SK-N-SH treated with all-trans-retinoic acid at 6 μM for 48 hours (cell line): ENCODE measurements at regions not wholly inside any gene's neighbourhood (a gene's known extent, or its start where the extent isn't known, plus 50 kb on each side); places are given as distances from the start of the nearest gene placed in this dataset.

Source experiments
- ATAC-seq: fragments of 200-7000 bp; cut with Tn5 transposase; 3 replicates; pipeline ENCODE4 v1.9.1; 2020; ENCODE audit warnings: mild to moderate bottlenecking, moderate library complexity
- ARNTL ChIP-seq: fragments of 450-650 bp; formaldehyde crosslinking; IDR thresholded peaks from 2 replicates; pipeline ENCODE4 v1.5.0; 2020; ENCODE audit warnings: low read depth, mild to moderate bottlenecking, moderate library complexity, borderline replicate concordance
- CSDC2 ChIP-seq: fragments of 250-450 bp; sonication (Bioruptor Pico); IDR thresholded peaks from 2 replicates; pipeline ENCODE4 v1.5.0; 2020; ENCODE audit warnings: mild to moderate bottlenecking, moderate library complexity
- ESRRG ChIP-seq: fragments of 250-450 bp; sonication (Bioruptor Pico); IDR thresholded peaks from 2 replicates; pipeline ENCODE4 v1.6.1; 2021; ENCODE audit warnings: mild to moderate bottlenecking
- GLIS3 ChIP-seq: fragments of 250-450 bp; sonication (Bioruptor Pico); IDR thresholded peaks from 2 replicates; pipeline ENCODE4 v1.5.0; 2020; ENCODE audit warnings: mild to moderate bottlenecking, moderate library complexity
- ISL1 ChIP-seq: fragments of 250-450 bp; sonication (Bioruptor Pico); IDR thresholded peaks from 2 replicates; pipeline ENCODE4 v2.1.2; 2022; ENCODE audit warnings: mild to moderate bottlenecking, moderate library complexity
- OSR1 ChIP-seq: fragments of 250-450 bp; sonication (Bioruptor Pico); IDR thresholded peaks from 2 replicates; pipeline ENCODE4 v1.8.0; 2022; ENCODE audit warnings: moderate library complexity, mild to moderate bottlenecking, inconsistent platforms
- PPARA ChIP-seq: fragments of 250-450 bp; sonication (Bioruptor Pico); IDR thresholded peaks from 2 replicates; pipeline ENCODE4 v1.5.0; 2020; ENCODE audit warnings: mild to moderate bottlenecking, borderline replicate concordance
- RARB ChIP-seq: fragments of 250-450 bp; sonication (Bioruptor Pico); IDR thresholded peaks from 2 replicates; pipeline ENCODE4 v1.8.0; 2021; ENCODE audit warnings: mild to moderate bottlenecking, moderate library complexity
- SNAI2 ChIP-seq: fragments of 250-450 bp; sonication (Bioruptor Pico); IDR thresholded peaks from 2 replicates; pipeline ENCODE4 v1.5.0; 2020; ENCODE audit warnings: mild to moderate bottlenecking, moderate library complexity
- TCF4 ChIP-seq: fragments of 250-450 bp; sonication (Bioruptor Pico); IDR thresholded peaks from 2 replicates; pipeline ENCODE4 v1.8.0; 2021; ENCODE audit warnings: mild to moderate bottlenecking, moderate library complexity, borderline replicate concordance
- TOX ChIP-seq: fragments of 250-450 bp; sonication (Bioruptor Pico); IDR thresholded peaks from 2 replicates; pipeline ENCODE4 v1.8.0; 2021; ENCODE audit warnings: mild to moderate bottlenecking, moderate library complexity, borderline replicate concordance
- ZC3H10 ChIP-seq: fragments of 250-450 bp; sonication (Bioruptor Pico); IDR thresholded peaks from 2 replicates; pipeline ENCODE4 v1.5.1; 2021; ENCODE audit warnings: mild to moderate bottlenecking, moderate library complexity
- ZFP30 ChIP-seq: fragments of 450-650 bp; formaldehyde crosslinking; IDR thresholded peaks from 2 replicates; pipeline ENCODE4 v1.5.0; 2022; ENCODE audit warnings: mild to moderate bottlenecking, moderate library complexity
- ZNF565 ChIP-seq: fragments of 450-650 bp; formaldehyde crosslinking; conservative IDR thresholded peaks from 2 replicates; pipeline ENCODE4 v1.5.0; 2020; ENCODE audit warnings: low read depth, mild to moderate bottlenecking, moderate library complexity
- ZNF70 ChIP-seq: fragments of 450-650 bp; formaldehyde crosslinking; IDR thresholded peaks from 2 replicates; pipeline ENCODE4 v1.5.0; 2020; ENCODE audit warnings: mild to moderate bottlenecking, moderate library complexity
- ZNF8 ChIP-seq: fragments of 450-650 bp; formaldehyde crosslinking; IDR thresholded peaks from 2 replicates; pipeline ENCODE4 v1.5.0; 2020; ENCODE audit warnings: mild to moderate bottlenecking, moderate library complexity
- TF ChIP-seq, protein P1 (sequence below): fragments of 250-450 bp; sonication (Bioruptor Pico); IDR thresholded peaks from 2 replicates; pipeline ENCODE4 v1.8.0; 2020; ENCODE audit warnings: mild to moderate bottlenecking, moderate library complexity, borderline replicate concordance
- TF ChIP-seq, protein P2 (sequence below): fragments of 250-450 bp; sonication (Bioruptor Pico); IDR thresholded peaks from 2 replicates; pipeline ENCODE4 v1.8.0; 2021; ENCODE audit warnings: low read depth, mild to moderate bottlenecking, moderate library complexity, borderline replicate concordance
- TF ChIP-seq, protein P3 (sequence below): fragments of 250-450 bp; sonication (Bioruptor Pico); IDR thresholded peaks from 2 replicates; pipeline ENCODE4 v1.5.1; 2021; ENCODE audit warnings: mild to moderate bottlenecking, moderate library complexity
- TF ChIP-seq, protein P4 (sequence below): fragments of 250-450 bp; sonication (Bioruptor Pico); IDR thresholded peaks from 2 replicates; pipeline ENCODE4 v1.5.0; 2020; ENCODE audit warnings: mild to moderate bottlenecking, moderate library complexity
- TF ChIP-seq, protein P5 (sequence below): fragments of 250-450 bp; sonication (Bioruptor Pico); IDR thresholded peaks from 2 replicates; pipeline ENCODE4 v1.5.1; 2020; ENCODE audit warnings: low read depth, mild to moderate bottlenecking, moderate library complexity

DNA sequence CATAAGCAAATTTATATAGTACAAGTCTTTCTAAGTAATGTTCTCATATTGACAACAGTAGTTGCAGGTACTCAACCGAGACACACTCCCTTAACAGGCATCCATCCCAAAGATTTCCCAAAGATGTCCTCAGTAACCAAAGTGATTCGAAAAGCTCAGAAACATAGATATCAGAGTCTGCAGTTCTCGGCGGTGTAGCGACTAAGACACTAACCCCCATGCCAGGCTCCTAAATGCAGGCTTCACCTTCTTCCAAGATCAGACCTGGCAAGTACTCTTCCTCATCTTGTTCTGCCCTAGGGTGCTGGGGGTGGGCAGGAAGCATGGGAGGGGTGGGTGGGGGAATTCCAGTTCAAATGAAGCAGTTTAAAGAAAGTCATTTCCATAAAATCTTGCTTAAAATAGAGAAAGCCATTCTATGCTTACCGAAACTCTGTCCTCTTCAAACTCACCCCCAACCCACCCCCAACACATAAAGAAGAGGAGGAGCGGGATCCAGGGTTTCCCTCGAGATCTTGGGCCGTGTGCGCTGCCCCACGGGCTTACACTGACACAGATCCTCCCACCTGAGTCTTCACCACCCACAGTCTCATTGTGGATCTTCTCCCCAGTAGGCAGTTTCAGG, 59.0 kb upstream of the BCL6 start:
- TF ChIP-seq OSR1 (CRISPR knock-in tag), result no peak
- no peak for TF ChIP-seq ISL1
- no peak for TF ChIP-seq GLIS3
- TF ChIP-seq, protein P1, sequence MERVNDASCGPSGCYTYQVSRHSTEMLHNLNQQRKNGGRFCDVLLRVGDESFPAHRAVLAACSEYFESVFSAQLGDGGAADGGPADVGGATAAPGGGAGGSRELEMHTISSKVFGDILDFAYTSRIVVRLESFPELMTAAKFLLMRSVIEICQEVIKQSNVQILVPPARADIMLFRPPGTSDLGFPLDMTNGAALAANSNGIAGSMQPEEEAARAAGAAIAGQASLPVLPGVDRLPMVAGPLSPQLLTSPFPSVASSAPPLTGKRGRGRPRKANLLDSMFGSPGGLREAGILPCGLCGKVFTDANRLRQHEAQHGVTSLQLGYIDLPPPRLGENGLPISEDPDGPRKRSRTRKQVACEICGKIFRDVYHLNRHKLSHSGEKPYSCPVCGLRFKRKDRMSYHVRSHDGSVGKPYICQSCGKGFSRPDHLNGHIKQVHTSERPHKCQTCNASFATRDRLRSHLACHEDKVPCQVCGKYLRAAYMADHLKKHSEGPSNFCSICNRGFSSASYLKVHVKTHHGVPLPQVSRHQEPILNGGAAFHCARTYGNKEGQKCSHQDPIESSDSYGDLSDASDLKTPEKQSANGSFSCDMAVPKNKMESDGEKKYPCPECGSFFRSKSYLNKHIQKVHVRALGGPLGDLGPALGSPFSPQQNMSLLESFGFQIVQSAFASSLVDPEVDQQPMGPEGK (CRISPR knock-in tag), result no peak
- no peak for TF ChIP-seq ESRRG (CRISPR knock-in tag)
- no peak for TF ChIP-seq RARB (CRISPR knock-in tag)
- no peak for TF ChIP-seq ZNF8 (CRISPR knock-in tag)
- TF ChIP-seq, protein P2, sequence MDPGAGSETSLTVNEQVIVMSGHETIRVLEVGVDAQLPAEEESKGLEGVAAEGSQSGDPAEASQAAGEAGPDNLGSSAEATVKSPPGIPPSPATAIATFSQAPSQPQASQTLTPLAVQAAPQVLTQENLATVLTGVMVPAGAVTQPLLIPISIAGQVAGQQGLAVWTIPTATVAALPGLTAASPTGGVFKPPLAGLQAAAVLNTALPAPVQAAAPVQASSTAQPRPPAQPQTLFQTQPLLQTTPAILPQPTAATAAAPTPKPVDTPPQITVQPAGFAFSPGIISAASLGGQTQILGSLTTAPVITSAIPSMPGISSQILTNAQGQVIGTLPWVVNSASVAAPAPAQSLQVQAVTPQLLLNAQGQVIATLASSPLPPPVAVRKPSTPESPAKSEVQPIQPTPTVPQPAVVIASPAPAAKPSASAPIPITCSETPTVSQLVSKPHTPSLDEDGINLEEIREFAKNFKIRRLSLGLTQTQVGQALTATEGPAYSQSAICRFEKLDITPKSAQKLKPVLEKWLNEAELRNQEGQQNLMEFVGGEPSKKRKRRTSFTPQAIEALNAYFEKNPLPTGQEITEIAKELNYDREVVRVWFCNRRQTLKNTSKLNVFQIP (CRISPR knock-in tag), result no peak
- no peak for TF ChIP-seq ZC3H10
- TF ChIP-seq, protein P3, sequence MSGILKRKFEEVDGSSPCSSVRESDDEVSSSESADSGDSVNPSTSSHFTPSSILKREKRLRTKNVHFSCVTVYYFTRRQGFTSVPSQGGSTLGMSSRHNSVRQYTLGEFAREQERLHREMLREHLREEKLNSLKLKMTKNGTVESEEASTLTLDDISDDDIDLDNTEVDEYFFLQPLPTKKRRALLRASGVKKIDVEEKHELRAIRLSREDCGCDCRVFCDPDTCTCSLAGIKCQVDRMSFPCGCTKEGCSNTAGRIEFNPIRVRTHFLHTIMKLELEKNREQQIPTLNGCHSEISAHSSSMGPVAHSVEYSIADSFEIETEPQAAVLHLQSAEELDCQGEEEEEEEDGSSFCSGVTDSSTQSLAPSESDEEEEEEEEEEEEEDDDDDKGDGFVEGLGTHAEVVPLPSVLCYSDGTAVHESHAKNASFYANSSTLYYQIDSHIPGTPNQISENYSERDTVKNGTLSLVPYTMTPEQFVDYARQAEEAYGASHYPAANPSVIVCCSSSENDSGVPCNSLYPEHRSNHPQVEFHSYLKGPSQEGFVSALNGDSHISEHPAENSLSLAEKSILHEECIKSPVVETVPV (CRISPR knock-in tag), result no peak
- TF ChIP-seq, protein P4, sequence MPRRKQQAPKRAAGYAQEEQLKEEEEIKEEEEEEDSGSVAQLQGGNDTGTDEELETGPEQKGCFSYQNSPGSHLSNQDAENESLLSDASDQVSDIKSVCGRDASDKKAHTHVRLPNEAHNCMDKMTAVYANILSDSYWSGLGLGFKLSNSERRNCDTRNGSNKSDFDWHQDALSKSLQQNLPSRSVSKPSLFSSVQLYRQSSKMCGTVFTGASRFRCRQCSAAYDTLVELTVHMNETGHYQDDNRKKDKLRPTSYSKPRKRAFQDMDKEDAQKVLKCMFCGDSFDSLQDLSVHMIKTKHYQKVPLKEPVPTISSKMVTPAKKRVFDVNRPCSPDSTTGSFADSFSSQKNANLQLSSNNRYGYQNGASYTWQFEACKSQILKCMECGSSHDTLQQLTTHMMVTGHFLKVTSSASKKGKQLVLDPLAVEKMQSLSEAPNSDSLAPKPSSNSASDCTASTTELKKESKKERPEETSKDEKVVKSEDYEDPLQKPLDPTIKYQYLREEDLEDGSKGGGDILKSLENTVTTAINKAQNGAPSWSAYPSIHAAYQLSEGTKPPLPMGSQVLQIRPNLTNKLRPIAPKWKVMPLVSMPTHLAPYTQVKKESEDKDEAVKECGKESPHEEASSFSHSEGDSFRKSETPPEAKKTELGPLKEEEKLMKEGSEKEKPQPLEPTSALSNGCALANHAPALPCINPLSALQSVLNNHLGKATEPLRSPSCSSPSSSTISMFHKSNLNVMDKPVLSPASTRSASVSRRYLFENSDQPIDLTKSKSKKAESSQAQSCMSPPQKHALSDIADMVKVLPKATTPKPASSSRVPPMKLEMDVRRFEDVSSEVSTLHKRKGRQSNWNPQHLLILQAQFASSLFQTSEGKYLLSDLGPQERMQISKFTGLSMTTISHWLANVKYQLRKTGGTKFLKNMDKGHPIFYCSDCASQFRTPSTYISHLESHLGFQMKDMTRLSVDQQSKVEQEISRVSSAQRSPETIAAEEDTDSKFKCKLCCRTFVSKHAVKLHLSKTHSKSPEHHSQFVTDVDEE, result no peak
- TF ChIP-seq ZNF70, result no peak
- no peak for TF ChIP-seq ZFP30 (CRISPR knock-in tag)
- no peak for TF ChIP-seq PPARA (CRISPR knock-in tag)
- no peak for TF ChIP-seq TOX (CRISPR knock-in tag)
- no peak for TF ChIP-seq CSDC2 (CRISPR knock-in tag)
- no peak for TF ChIP-seq ARNTL
- ATAC-seq, result no peak

DNA sequence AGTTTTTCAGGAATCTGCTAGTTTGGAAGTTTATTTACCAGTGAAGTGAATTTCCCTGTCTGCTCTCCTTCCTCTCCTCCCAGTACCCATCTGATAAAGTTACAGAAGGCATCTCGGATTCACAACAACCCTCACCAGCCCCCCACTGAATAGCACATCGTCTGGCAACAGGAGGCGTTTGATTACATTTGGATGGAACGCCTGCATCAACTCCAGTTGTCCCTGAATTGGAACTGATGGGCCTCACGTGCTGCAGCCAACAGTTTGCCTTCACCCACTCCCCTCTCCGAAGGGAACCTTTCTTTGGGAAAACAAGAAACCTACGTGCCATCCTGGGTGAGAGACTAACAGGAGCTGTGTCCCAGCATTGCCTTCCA, 59.5 kb upstream of the BCL6 start:
- no peak for ATAC-seq
- TF ChIP-seq, protein P1 (CRISPR knock-in tag), result no peak
- no peak for TF ChIP-seq TCF4 (CRISPR knock-in tag)
- TF ChIP-seq, protein P5, sequence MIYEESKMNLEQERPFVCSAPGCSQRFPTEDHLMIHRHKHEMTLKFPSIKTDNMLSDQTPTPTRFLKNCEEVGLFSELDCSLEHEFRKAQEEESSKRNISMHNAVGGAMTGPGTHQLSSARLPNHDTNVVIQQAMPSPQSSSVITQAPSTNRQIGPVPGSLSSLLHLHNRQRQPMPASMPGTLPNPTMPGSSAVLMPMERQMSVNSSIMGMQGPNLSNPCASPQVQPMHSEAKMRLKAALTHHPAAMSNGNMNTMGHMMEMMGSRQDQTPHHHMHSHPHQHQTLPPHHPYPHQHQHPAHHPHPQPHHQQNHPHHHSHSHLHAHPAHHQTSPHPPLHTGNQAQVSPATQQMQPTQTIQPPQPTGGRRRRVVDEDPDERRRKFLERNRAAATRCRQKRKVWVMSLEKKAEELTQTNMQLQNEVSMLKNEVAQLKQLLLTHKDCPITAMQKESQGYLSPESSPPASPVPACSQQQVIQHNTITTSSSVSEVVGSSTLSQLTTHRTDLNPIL (CRISPR knock-in tag), result no peak
- no peak for TF ChIP-seq ZC3H10
- TF ChIP-seq GLIS3, result no peak
- TF ChIP-seq TOX (CRISPR knock-in tag), result no peak
- no peak for TF ChIP-seq RARB (CRISPR knock-in tag)
- no peak for TF ChIP-seq ZNF8 (CRISPR knock-in tag)
- TF ChIP-seq ZFP30 (CRISPR knock-in tag), result no peak
- TF ChIP-seq SNAI2, result no peak
- TF ChIP-seq ZNF70, result no peak
- TF ChIP-seq, protein P3 (CRISPR knock-in tag), result no peak
- no peak for TF ChIP-seq ISL1
- TF ChIP-seq ZNF565, result no peak
- TF ChIP-seq OSR1 (CRISPR knock-in tag), result no peak
- no peak for TF ChIP-seq ARNTL
- TF ChIP-seq, protein P2 (CRISPR knock-in tag), result no peak
- no peak for TF ChIP-seq CSDC2 (CRISPR knock-in tag)
